NCI-H510A (cell line): ENCODE measurements at regions not wholly inside any gene's neighbourhood (a gene's known extent, or its start where the extent isn't known, plus 50 kb on each side); places are given as distances from the start of the nearest gene placed in this dataset.

Experiments
- DNase-seq: peaks from one replicate; lab custom pipeline; 2025; lab: John Stamatoyannopoulos, UW

DNA sequence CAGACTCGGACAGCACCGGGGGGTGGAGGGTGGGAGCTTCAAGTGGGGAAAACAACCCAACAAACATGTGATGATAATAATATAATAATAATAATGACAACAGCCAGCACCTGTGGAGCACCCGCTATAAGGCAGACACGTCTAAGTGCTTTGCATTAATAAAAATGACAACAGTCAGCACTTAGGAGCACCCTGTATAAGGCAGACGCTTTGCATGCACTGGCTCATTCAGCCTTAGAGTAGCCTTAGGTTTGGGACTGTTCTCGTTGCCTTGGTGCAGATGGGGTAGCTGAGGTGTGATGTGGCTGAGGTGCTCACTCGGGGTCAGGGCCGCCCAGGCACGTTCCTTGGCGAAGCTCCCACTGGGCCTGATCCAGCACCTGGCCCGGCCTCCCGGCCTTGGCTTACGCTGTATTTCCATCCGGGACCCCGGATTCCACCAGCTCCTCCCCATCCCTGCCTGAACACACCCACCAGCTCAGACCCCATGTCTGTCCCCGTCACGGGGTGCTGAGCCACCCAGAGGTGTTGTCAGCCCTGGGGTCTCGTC is 144.0 kb upstream of the CIBAR2 start:
- DNase-seq = no peak

DNA sequence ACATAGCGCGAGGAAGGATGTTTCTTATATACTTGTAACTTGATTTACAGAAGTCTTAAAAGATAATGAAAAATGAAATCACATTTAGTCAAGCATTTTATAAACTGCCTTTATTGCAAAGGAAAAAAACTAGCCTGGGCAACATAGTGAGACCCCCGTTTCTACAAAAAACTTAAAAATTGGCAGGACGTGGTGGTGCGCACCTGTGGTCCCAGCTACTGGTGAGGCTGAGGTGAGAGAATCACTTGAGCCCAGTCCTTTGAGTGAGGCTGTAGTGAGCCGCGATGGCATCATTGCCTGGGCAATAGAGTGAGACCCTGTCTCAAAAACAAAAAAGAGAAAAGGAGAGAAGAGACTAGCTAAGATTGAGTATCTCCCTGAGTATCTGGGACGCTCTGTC is 145.2 kb upstream of the CIBAR2 start:
- DNase-seq = no peak

- DNase-seq = no peak
Measured at GRCh38 chr16:85258166-85258565, 145.9 kb upstream of the CIBAR2 start.

GRCh38 chr16:85258629-85259028 is 146.4 kb upstream of the CIBAR2 start:
- DNase-seq = no peak

DNA sequence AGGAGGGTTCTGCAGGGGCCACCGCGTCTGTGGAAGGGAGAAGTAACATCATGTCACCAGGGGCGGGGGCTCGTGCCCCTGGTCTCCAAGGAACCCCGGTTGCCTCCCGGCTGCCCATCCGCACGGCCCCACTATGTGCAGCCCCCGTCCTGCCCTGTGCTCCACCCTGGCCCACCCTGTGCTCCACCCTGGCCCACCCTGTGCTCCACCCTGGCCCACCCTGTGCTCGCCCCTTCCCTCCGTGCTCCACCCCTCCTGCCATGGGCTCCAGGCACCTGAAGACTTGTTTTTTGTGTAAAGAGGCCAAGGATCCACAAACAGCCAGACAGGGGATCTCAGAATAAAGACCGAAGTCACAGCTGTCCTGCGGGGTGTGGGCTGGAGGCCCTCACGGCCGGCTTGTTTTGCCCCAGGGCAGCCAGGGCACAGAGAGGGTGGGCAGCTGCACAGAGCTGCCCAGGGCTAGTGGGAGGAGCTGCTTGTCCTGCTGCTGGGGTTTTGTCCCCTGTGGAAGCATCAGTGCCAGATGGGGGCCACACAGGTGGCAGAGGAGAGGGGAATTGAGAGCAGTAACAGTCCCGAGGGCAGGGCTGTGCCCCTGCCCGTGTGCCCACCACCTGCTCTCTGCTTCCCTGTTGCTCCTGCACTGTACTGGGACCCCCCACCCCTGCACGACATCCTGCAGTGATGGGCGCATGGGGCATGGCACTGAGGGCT is 147.0 kb upstream of the CIBAR2 start:
- no peak for DNase-seq

GRCh38 chr16:85259832-85260167 is 147.5 kb upstream of the CIBAR2 start:
- DNase-seq = no peak

DNA sequence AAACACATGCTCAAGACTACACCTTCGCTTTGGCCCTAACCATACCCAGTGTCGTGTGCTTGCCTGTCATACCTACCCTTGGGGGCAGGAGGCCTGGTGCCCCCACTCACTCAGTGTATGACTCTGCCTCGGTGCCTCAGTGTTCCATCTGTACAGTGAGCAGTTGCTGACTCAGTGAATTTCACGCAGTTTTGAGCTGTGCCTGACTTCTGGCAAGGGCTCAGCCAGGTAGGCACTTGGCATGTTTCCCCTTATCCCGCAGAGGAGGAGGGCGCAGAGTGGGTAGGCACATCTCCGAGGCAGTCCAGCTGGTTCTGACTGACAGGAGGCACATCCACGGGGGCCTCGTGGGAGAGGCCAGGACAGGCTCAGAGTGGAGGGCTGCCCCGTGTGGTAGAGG is 148.9 kb upstream of the CIBAR2 start:
- no peak for DNase-seq

DNA sequence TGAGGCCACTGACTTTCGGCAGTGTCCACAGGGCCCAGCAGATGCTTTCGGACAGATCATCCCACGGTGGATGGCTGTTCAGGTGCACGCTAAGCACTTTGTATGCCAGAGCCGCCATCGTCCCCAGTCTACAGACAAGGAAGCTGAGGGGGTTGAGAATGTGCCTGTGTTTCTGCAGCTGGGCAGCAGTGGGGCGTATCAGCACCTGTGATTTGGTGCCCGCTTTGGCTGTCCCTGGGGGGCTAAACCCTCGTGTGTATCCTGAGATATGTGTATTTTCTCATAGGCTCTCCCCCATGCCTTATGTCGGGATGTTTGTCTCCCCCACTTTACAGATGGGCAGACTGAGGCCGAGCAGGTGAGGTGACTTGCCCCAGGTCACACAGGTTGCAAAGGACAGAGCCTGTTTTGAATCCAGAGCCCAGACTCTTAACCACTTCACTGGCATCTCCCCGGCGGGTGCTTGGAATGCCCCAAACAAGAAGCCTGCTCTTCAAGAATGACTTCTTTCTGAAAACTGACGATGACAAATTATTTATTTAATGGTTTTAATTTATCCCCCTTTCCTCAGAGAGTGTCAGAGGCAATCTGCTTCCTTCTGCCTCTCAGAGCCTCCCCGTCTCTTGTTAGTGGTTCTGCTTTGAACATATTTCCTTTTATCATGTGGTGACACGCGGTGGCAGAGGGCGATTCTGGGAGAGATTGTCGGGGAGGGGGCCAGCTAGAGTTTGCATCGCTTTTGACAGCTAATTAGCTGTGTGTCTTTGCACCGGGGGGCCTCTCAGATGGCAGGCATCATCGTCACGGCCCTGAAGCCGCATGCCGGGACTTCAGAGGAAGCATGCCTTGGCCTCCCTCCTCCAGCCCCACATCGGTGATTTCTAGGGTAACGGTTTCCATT is 149.6 kb upstream of the CIBAR2 start:
- DNase-seq = no peak

DNA sequence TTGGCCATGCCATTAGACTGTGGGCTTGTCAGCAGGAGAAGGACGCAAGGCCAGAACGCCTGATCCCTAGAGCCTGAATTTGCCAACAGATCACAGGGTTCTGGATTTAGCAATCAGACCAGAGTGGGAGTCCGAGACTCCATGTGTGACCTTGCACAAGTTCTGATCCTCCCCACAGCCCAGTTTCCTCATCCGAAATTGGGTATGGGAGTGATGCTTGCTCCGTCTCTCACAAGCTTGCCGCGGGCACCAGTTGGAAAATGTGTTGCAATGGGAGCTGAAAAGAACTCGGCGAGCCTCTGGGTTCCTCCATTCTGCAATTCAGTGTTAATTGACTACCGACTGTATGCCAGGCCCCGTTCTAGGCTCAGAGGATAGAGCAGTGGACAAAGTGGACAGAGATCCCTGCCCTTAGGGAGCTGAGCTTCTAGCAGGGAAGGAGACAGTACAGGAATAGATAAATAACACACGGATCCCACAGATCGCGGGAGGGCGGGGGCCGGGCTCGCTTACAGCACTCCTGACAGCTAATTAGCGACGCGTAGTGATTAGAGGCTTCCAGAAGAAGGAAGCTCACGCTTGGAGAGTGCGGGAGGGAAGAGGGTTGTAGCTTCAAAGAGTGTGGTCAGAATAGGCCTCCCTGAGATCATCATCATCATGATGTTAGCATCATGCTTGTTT is 150.4 kb upstream of the CIBAR2 start:
- no peak for DNase-seq

- DNase-seq = no peak
Measured at GRCh38 chr16:85263239-85263585, 150.9 kb upstream of the CIBAR2 start.

- no peak for DNase-seq
Measured at GRCh38 chr16:85264752-85265151, 152.5 kb upstream of the CIBAR2 start.

GRCh38 chr16:85265161-85265784 is 153.0 kb upstream of the CIBAR2 start:
- no peak for DNase-seq

DNA sequence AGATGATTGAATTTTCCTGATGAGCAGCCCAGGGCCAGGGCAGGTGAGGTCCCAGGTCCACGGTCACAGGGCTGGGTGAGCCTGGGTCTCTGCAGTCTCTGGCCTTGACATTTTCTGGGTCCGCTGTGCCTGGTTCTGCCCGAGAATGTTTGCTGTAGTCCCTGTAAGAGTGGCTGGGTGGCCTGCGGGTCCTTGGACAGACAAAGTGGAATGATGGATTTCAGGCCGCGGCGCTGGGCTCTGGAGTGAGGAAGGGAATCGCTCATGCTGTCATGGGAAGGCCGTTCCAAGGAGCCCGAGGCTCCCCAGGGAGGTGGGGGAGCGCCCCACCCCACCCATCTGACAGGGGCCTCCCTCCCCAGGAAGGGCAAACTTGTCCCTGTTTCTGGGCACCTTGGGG is 153.5 kb upstream of the CIBAR2 start:
- DNase-seq = no peak

GRCh38 chr16:85266857-85267256 is 154.6 kb upstream of the CIBAR2 start:
- DNase-seq = no peak

- no peak for DNase-seq
Measured at GRCh38 chr16:85267414-85267945, 155.2 kb upstream of the CIBAR2 start.

DNA sequence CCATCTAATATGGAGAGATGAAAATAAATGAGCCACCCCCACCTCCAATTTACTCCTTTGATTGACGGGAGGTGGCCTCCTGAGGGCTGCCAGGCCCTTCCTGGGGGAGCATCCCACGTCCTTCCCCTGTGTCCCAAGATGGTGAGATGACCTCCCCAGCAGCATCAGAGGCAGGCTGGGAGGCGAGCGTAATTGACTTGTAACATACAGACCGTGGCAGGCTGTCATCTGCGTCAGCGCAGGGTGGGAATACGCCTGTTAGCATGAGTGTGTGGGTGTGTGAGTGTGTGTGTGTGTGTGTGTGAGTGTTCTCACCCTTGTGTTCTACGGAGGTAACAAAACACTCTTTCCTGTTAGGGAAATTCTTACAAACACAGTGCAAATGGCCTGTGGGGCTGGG is 156.9 kb upstream of the CIBAR2 start:
- DNase-seq = no peak

GRCh38 chr16:85270374-85270773 is 158.1 kb upstream of the CIBAR2 start:
- no peak for DNase-seq

DNA sequence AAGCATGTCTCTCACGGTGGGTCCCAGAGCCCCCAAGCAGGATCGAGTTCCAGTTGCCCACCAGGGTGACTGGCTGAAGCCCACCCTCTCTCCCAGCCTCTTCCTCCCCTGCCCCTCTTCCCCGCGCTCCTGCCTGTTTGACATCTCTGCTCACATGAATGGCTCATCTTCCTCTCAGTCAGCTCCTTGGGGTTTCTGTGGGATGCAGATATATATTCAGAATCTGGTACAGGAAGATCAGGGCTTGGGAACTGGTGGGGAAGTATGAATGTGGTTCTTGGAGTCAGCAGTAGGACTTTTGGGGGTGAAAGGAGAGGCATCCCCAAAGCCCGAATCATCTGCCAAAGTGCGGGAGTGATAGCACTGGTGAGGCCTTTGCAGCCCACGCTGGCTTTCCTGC is 158.9 kb upstream of the CIBAR2 start:
- no peak for DNase-seq

- no peak for DNase-seq
Measured at GRCh38 chr16:85273293-85273692, 161.0 kb upstream of the CIBAR2 start.

DNA sequence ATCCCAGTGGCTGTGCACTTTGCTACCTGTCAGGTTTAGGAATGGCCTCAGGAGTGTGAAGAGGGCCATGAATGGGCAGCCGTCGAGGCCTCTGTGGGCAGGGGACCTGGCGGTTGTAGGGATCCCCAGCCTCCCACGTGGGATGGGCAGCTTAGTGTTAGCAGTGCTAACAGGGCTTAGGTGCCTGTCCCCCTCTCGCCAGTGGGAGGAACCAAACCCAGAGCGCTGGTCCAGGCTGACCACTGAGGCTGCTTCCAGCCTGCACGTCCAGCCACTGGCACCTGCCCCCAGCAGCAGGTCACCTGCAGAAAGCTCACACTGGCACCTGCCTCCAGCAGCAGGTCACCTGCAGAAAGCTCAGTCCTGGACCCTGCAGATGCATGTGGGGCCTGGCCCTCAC is 162.2 kb upstream of the CIBAR2 start:
- DNase-seq = no peak

DNA sequence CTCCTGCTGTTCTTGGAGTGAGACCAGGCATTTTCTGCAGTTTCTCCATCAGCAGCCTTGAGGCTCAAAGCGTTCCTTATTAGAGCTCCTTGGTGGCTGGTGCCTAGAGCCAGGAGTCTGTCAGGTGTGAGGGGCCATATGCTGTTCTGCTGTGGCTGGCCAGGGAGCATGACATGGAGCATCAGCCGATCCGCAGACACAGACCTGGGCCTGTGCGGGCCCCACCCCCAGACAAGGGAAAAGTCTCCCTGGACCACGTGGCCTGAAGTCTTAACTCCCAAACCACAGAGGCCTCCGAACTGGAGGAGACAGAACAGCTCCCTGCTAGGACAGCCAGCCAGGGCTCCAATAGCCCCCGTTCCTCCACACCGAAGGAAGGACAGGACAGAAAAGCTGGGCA is 162.7 kb upstream of the CIBAR2 start:
- no peak for DNase-seq
